Mesendoderm (in vitro differentiated cells): ENCODE measurements at regions not wholly inside any gene's neighbourhood (a gene's known extent, or its start where the extent isn't known, plus 50 kb on each side); places are given as distances from the start of the nearest gene placed in this dataset.

Experiments used
- DNase-seq: peaks from one replicate; pipeline ENCODE4 v3.0.0; 2013
- H2AK5ac ChIP-seq: 2 replicates; pipeline ENCODE4 v1.6.1; 2013; ENCODE audit warnings: low read length, inconsistent platforms
- H2BK120ac ChIP-seq: 2 replicates; pipeline ENCODE4 v1.6.1; 2013; ENCODE audit warnings: low read depth, mild to moderate bottlenecking, low read length, moderate library complexity, mixed read lengths
- H2BK15ac ChIP-seq: replicated peaks from 2 replicates; pipeline ENCODE4 v1.6.1; 2013; ENCODE audit warnings: low read depth, mild to moderate bottlenecking, moderate library complexity
- H2BK5ac ChIP-seq: 2 replicates; pipeline ENCODE4 v1.6.1; 2013; ENCODE audit warnings: low read length, inconsistent platforms
- H3K18ac ChIP-seq: 2 replicates; pipeline ENCODE4 v1.6.1; 2013; ENCODE audit warnings: mild to moderate bottlenecking, low read length, mixed read lengths
- H3K23ac ChIP-seq: one replicate; pipeline ENCODE4 v1.6.1; 2013; ENCODE audit warnings: low read length
- H3K27ac ChIP-seq: 2 replicates; pipeline ENCODE4 v1.5.1; 2013; ENCODE audit warnings: low read depth, mild to moderate bottlenecking, inconsistent platforms, low read length, moderate library complexity
- H3K27me3 ChIP-seq: 2 replicates; pipeline ENCODE4 v1.6.1; 2013; ENCODE audit warnings: low read length, control low read depth, mild to moderate bottlenecking, inconsistent platforms; ENCODE audit not compliant: insufficient read depth, poor library complexity
- H3K36me3 ChIP-seq: 2 replicates; pipeline ENCODE4 v1.6.1; 2013; ENCODE audit warnings: low read length, inconsistent platforms; ENCODE audit not compliant: control insufficient read depth, insufficient read depth
- H3K4ac ChIP-seq: one replicate; pipeline ENCODE4 v1.6.1; 2013; ENCODE audit warnings: low read depth, mild to moderate bottlenecking, low read length, moderate library complexity
- H3K4me1 ChIP-seq: 2 replicates; pipeline ENCODE4 v1.6.1; 2013; ENCODE audit warnings: low read depth, low read length, inconsistent platforms; ENCODE audit not compliant: control insufficient read depth
- H3K4me2 ChIP-seq: 2 replicates; pipeline ENCODE4 v1.6.1; 2013; ENCODE audit warnings: low read length
- H3K4me3 ChIP-seq: 2 replicates; pipeline ENCODE4 v1.5.1; 2013; ENCODE audit warnings: mild to moderate bottlenecking, low read length
- H3K56ac ChIP-seq: one replicate; pipeline ENCODE4 v1.6.1; 2013; ENCODE audit warnings: low read length
- H3K79me1 ChIP-seq: 2 replicates; pipeline ENCODE4 v1.6.1; 2013; ENCODE audit warnings: low read length, inconsistent platforms
- H3K79me2 ChIP-seq: 2 replicates; pipeline ENCODE4 v1.6.1; 2013; ENCODE audit warnings: mild to moderate bottlenecking, low read length; ENCODE audit not compliant: control insufficient read depth, insufficient read depth
- H3K9ac ChIP-seq: 2 replicates; pipeline ENCODE4 v1.6.1; 2013; ENCODE audit warnings: low read length, inconsistent platforms
- H4K5ac ChIP-seq: one replicate; pipeline ENCODE4 v1.6.1; 2013; ENCODE audit warnings: low read length
- H4K8ac ChIP-seq: one replicate; pipeline ENCODE4 v1.6.1; 2013; ENCODE audit warnings: low read depth, mild to moderate bottlenecking, control low read depth, low read length, moderate library complexity
- WGBS: extraction: QIAGEN DNeasy Blood & Tissue Kit; methylation state at CpG from one replicate; pipeline ENCODE4 v1.1.7; 2013; ENCODE audit warnings: low lambda C conversion rate, missing lambda C conversion rate; ENCODE audit not compliant: insufficient coverage; ENCODE audit errors: extremely low coverage; 5-methylcytosine and 5-hydroxymethylcytosine counted together

- Histone ChIP-seq H3K79me2 (no peaks in the 10 kb centered on the region), H4K5ac (no peak overlapping the region)
- no CpG with 5 or more reads among the region's 1 CpG for WGBS
These were observed 125.8 kb upstream of the ARHGAP42 start for GRCh38 chr11:100561323-100561722.

GRCh38 chr11:100562128-100562527, 125.0 kb upstream of the ARHGAP42 start:
- no peak for DNase-seq
- Histone ChIP-seq H2BK5ac (no peak overlapping the region), H2BK120ac (no peak overlapping the region), H3K4me3 (no peak overlapping the region), H3K4ac (no peak overlapping the region), H3K23ac (no peak overlapping the region), H2BK15ac (no peak overlapping the region), H3K4me1 (no peaks in the 10 kb centered on the region), H4K5ac (no peak overlapping the region), H2AK5ac (no peak overlapping the region), H4K8ac (no peak overlapping the region), H3K79me2 (no peaks in the 10 kb centered on the region), H3K56ac (no peak overlapping the region), H3K4me2 (no peak overlapping the region), H3K18ac (no peak overlapping the region), H3K79me1 (no peaks in the 10 kb centered on the region), H3K27me3 (no peaks in the 10 kb centered on the region), H3K9ac (no peak overlapping the region), H3K27ac (no peak overlapping the region), H3K36me3 (no peaks in the 10 kb centered on the region)
- no CpG with 5 or more reads among the region's 2 CpGs for WGBS

More at GRCh38 chr11:100561323-100561722, 125.8 kb upstream of the ARHGAP42 start:
- Histone ChIP-seq H3K4me2 (no peak overlapping the region), H3K9ac (no peak overlapping the region), H2BK15ac (no peak overlapping the region), H4K8ac (no peak overlapping the region), H3K4me3 (no peak overlapping the region), H3K56ac (no peak overlapping the region), H2BK120ac (no peak overlapping the region), H3K18ac (no peak overlapping the region), H2AK5ac (no peak overlapping the region), H3K23ac (no peak overlapping the region), H3K4ac (no peak overlapping the region), H3K27me3 (no peaks in the 10 kb centered on the region), H3K36me3 (no peaks in the 10 kb centered on the region), H3K4me1 (no peaks in the 10 kb centered on the region), H3K27ac (no peak overlapping the region), H3K79me1 (no peaks in the 10 kb centered on the region), H2BK5ac (no peak overlapping the region)
- no peak for DNase-seq

- no peak overlapping the region for H3K56ac ChIP-seq
- no peak overlapping the region for H3K9ac ChIP-seq
- no peak overlapping the region for H3K27ac ChIP-seq
- H2BK120ac ChIP-seq: no peak overlapping the region
- no peak overlapping the region for H2BK15ac ChIP-seq
- DNase-seq: peak; percentile 16
- H3K79me1 ChIP-seq: no peaks in the 10 kb centered on the region
- no peak overlapping the region for H3K4ac ChIP-seq
- no peak overlapping the region for H2AK5ac ChIP-seq
- H4K8ac ChIP-seq: no peak overlapping the region
- H3K4me1 ChIP-seq: no peaks in the 10 kb centered on the region
- H3K4me2 ChIP-seq: no peak overlapping the region
- no peak overlapping the region for H4K5ac ChIP-seq
- H3K4me3 ChIP-seq: no peak overlapping the region
- no peaks in the 10 kb centered on the region for H3K27me3 ChIP-seq
- WGBS: no CpG with 5 or more reads among the region's 8 CpGs
- H3K36me3 ChIP-seq: no peaks in the 10 kb centered on the region
- no peak overlapping the region for H3K18ac ChIP-seq
- no peak overlapping the region for H2BK5ac ChIP-seq
- H3K79me2 ChIP-seq: no peaks in the 10 kb centered on the region
- no peak overlapping the region for H3K23ac ChIP-seq
These were observed 123.4 kb upstream of the ARHGAP42 start for GRCh38 chr11:100563541-100564280.

- Histone ChIP-seq H3K4me2 (no peak overlapping the region), H3K4ac (no peak overlapping the region), H2BK5ac (no peak overlapping the region), H3K23ac (no peak overlapping the region), H2BK15ac (no peak overlapping the region), H3K9ac (no peak overlapping the region), H3K36me3 (no peaks in the 10 kb centered on the region), H3K56ac (no peak overlapping the region), H3K79me1 (no peaks in the 10 kb centered on the region), H3K4me3 (no peak overlapping the region), H2AK5ac (no peak overlapping the region), H3K27me3 (no peaks in the 10 kb centered on the region), H3K79me2 (no peaks in the 10 kb centered on the region), H4K8ac (no peak overlapping the region), H3K4me1 (no peaks in the 10 kb centered on the region), H3K18ac (no peak overlapping the region), H3K27ac (peak overlapping the region; percentile 6), H2BK120ac (no peak overlapping the region), H4K5ac (no peak overlapping the region)
- no CpG with 5 or more reads among the region's 4 CpGs for WGBS
- no peak for DNase-seq
These were observed 113.1 kb upstream of the ARHGAP42 start for GRCh38 chr11:100573911-100574513.

DNA sequence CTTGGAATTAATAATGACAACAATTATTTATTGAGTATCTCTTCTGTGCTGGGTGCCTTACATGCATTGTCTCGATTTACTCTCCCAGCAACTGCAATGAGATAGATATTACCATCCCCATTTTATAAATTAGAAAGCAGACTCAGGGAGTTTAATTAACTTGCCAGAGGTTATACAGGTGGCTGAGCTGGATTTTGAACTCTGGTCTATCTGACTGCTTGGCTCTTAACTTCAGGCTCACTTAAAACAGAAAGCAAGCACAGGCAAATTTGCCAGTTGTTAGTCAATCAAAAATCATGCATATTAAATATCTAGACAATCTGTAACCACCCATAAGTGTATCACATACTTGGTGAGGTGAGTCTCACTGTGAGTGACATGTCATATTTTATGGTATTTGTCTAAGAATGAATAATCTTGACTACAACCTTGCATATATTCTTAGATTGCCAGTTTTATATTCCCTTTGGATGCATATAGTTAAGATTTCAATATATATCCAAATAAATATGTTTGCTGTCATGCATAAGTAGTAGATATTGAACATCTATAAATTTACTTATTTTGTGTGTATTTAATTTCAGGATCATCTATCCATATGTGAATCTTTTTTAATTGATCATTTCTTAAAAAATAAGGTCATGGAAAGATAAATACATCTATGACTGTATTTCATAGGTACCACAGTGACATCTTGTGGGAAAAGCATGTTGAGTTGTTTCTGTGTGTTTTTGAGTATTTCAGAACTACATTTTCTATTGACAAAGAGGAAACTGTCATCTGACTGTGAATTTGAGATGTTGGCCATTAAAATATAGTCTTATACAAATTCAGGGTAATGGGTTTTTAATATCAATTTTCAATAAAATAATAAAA, 112.0 kb upstream of the ARHGAP42 start:
- Histone ChIP-seq H3K27ac (no peak overlapping the region), H3K23ac (no peak overlapping the region), H3K36me3 (no peaks in the 10 kb centered on the region), H3K18ac (no peak overlapping the region), H3K9ac (no peak overlapping the region), H3K4ac (no peak overlapping the region), H2BK15ac (no peak overlapping the region), H3K4me1 (no peaks in the 10 kb centered on the region), H2AK5ac (no peak overlapping the region), H4K5ac (no peak overlapping the region), H3K4me3 (no peak overlapping the region), H3K27me3 (no peaks in the 10 kb centered on the region), H3K56ac (no peak overlapping the region), H3K79me2 (no peaks in the 10 kb centered on the region), H2BK120ac (no peak overlapping the region), H3K79me1 (no peaks in the 10 kb centered on the region), H2BK5ac (no peak overlapping the region), H3K4me2 (no peak overlapping the region), H4K8ac (no peak overlapping the region)
- DNase-seq: peak; percentile 47
- no CpG with 5 or more reads among the region's 1 CpG for WGBS
